CD14-positive monocyte (primary cell): ENCODE measurements at regions not wholly inside any gene's neighbourhood (a gene's known extent, or its start where the extent isn't known, plus 50 kb on each side); places are given as distances from the start of the nearest gene placed in this dataset.

ENCODE experiments used
- DNase-seq, 3 donors: peaks; one replicate each; pipeline ENCODE4 v3.0.0-alpha.2; 2011 to 2022
- H2AFZ ChIP-seq: 2 replicates; pipeline ENCODE4 v1.6.0; 2012; ENCODE audit warnings: mild to moderate bottlenecking, low read depth, low read length, inconsistent platforms; ENCODE audit not compliant: insufficient read depth, poor library complexity, severe bottlenecking
- H3K27ac ChIP-seq, 2 donors: 1 replicate in 1 of 2; 2 replicates in 1 of 2; pipeline ENCODE4 v1.5.1; 2012 to 2013; ENCODE audit warnings: low read length in 2 of 2, control low read depth in 1 of 2, inconsistent platforms in 1 of 2, low read depth in 1 of 2, mild to moderate bottlenecking in 1 of 2
- H3K27me3 ChIP-seq, 2 donors: one replicate each; pipeline versions ENCODE4 v1.6.0 to v1.6.1; 2011 to 2013; ENCODE audit warnings: low read length in 2 of 2; ENCODE audit not compliant: control insufficient read depth in 2 of 2, insufficient read depth in 2 of 2
- H3K36me3 ChIP-seq, 2 donors: replicated peaks in 1 of 2; 1 replicate in 1 of 2; 2 replicates in 1 of 2; pipeline versions ENCODE4 v1.5.1 to v1.6.1; 2012 to 2013; ENCODE audit warnings: low read length in 2 of 2, control low read depth in 1 of 2, inconsistent platforms in 1 of 2, mild to moderate bottlenecking in 1 of 2; ENCODE audit not compliant: insufficient read depth in 2 of 2, control insufficient read depth in 1 of 2
- H3K4me1 ChIP-seq, 2 donors: 1 replicate in 1 of 2; 2 replicates in 1 of 2; pipeline versions ENCODE4 v1.5.1 to v1.6.1; 2012 to 2013; ENCODE audit warnings: low read length in 2 of 2, control low read depth in 1 of 2, inconsistent platforms in 1 of 2, mild to moderate bottlenecking in 1 of 2, moderate library complexity in 1 of 2; ENCODE audit not compliant: insufficient read depth in 2 of 2, control insufficient read depth in 1 of 2
- H3K4me2 ChIP-seq: replicated peaks from 2 replicates; pipeline ENCODE3; 2012; ENCODE audit warnings: low read length, moderate library complexity, mild to moderate bottlenecking; ENCODE audit not compliant: poor library complexity, severe bottlenecking; ENCODE audit errors: extremely low read depth
- H3K4me3 ChIP-seq, 3 experiments: fragments of 200-600 bp in 1 of 3; sonication (generic) in 1 of 3; replicated peaks in 1 of 3; 1 replicate in 2 of 3; 2 replicates in 1 of 3; pipeline ENCODE4 v1.5.1; 2011 to 2013; ENCODE audit warnings: low read length in 3 of 3, mild to moderate bottlenecking in 3 of 3, control low read depth in 2 of 3, low read depth in 2 of 3, inconsistent platforms in 1 of 3, moderate library complexity in 1 of 3
- H3K79me2 ChIP-seq: 2 replicates; pipeline ENCODE4 v1.6.0; 2012; ENCODE audit warnings: mild to moderate bottlenecking, control low read depth, inconsistent platforms, low read length, moderate library complexity; ENCODE audit not compliant: insufficient read depth
- H3K9ac ChIP-seq: 2 replicates; pipeline ENCODE4 v1.6.0; 2017; ENCODE audit warnings: low read length, mild to moderate bottlenecking; ENCODE audit not compliant: insufficient read depth, poor library complexity, severe bottlenecking
- H3K9me3 ChIP-seq, 2 donors: replicated peaks in 1 of 2; 1 replicate in 1 of 2; 2 replicates in 1 of 2; pipeline versions ENCODE4 v1.5.1 to v1.6.1; 2012 to 2013; ENCODE audit warnings: low read length in 2 of 2, control low read depth in 1 of 2; ENCODE audit not compliant: control insufficient read depth in 1 of 2, insufficient read depth in 1 of 2
- H4K20me1 ChIP-seq: 2 replicates; pipeline ENCODE4 v1.6.0; 2012; ENCODE audit warnings: mild to moderate bottlenecking, low read length, control low read depth, moderate library complexity; ENCODE audit not compliant: insufficient read depth
- H3K27ac Mint-ChIP-seq, 7 donors: one replicate each; pipeline ENCODE4 v1.8.0; 2020; ENCODE audit warnings: mild to moderate bottlenecking in 7 of 7, mixed read lengths in 7 of 7, moderate library complexity in 6 of 7, inconsistent platforms in 2 of 7
- H3K27me3 Mint-ChIP-seq, 3 donors: one replicate each; pipeline ENCODE4 v1.8.0; 2021 to 2022; ENCODE audit warnings: low read depth in 3 of 3, mild to moderate bottlenecking in 3 of 3, mixed read lengths in 3 of 3, moderate library complexity in 3 of 3, inconsistent platforms in 1 of 3
- H3K36me3 Mint-ChIP-seq, 2 donors: one replicate each; pipeline ENCODE4 v1.8.0; 2020; ENCODE audit warnings: mixed read lengths in 2 of 2, inconsistent platforms in 1 of 2, mild to moderate bottlenecking in 1 of 2
- H3K4me1 Mint-ChIP-seq: one replicate; pipeline ENCODE4 v1.8.0; 2020; ENCODE audit warnings: mild to moderate bottlenecking, mixed read lengths
- H3K4me3 Mint-ChIP-seq, 2 donors: one replicate each; pipeline ENCODE4 v1.8.0; 2020; ENCODE audit warnings: mild to moderate bottlenecking in 2 of 2, mixed read lengths in 2 of 2, moderate library complexity in 1 of 2
- H3K9me3 Mint-ChIP-seq, 7 donors: one replicate each; pipeline ENCODE4 v1.8.0; 2020 to 2022; ENCODE audit warnings: mixed read lengths in 7 of 7, mild to moderate bottlenecking in 6 of 7, moderate library complexity in 6 of 7, inconsistent platforms in 2 of 7
- WGBS: methylation state at CpG from one replicate; pipeline ENCODE4 v1.1.5; 2013; ENCODE audit warnings: missing lambda C conversion rate; ENCODE audit not compliant: insufficient coverage; 5-methylcytosine and 5-hydroxymethylcytosine counted together
- intact Hi-C, 2 donors: fragments of 100-400 bp; cut with micrococcal nuclease; formaldehyde crosslinking; loops; one replicate each; pipeline versions ENCODE4 v1.15.0 to v1.15.1; 2023
- TF ChIP-seq, protein P1 (sequence below): fragments of 200-600 bp; IDR thresholded peaks from one replicate; pipeline ENCODE4 v1.8.0; 2022; ENCODE audit warnings: antibody characterized with exemption, mild to moderate bottlenecking

DNA sequence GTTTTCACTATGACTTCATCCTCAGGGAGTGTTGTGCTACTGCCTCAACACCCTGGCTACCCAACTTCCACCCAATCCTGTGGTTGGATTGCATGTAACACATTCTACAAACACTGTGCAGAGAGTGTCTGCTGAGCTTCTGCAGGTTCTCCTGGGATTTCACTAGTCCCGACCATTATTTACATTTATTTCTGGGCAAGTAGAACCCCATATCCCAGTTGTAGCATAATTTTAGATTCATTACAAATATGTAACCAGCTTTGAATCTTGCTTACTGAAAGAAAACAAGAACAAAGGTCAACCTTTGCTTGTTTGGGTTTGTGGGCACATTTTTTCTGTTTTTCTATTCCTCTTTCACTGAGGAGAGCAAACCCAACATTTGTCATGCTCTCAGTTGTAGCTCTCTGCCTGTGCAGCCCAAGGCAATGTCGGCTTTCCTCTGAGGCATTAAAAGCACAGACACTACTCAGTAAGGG lies 2036.1 kb upstream of the LRRTM1 start:
- no peak for DNase-seq
- Mint-ChIP-seq H3K9me3 (peaks cover 0 to 2% (median 0%) of the 10 kb centered on the region in 7 donors), H3K27me3 (peaks cover 0 to 2% (median 0%) of the 10 kb centered on the region in 3 donors), H3K27ac (no peak overlapping the region), H3K4me1 (no peaks in the 10 kb centered on the region), H3K36me3 (no peaks in the 10 kb centered on the region), H3K4me3 (no peak overlapping the region)
- no peak overlapping the region for H2AFZ ChIP-seq
- no peaks in the 10 kb centered on the region for H3K79me2 ChIP-seq
- intact Hi-C loops, result no loop called here
- no peak overlapping the region for H3K27ac ChIP-seq
- H3K9ac ChIP-seq, result no peak overlapping the region
- H4K20me1 ChIP-seq, result no peaks in the 10 kb centered on the region
- no peaks in the 10 kb centered on the region for H3K4me1 ChIP-seq
- TF ChIP-seq, protein P1, sequence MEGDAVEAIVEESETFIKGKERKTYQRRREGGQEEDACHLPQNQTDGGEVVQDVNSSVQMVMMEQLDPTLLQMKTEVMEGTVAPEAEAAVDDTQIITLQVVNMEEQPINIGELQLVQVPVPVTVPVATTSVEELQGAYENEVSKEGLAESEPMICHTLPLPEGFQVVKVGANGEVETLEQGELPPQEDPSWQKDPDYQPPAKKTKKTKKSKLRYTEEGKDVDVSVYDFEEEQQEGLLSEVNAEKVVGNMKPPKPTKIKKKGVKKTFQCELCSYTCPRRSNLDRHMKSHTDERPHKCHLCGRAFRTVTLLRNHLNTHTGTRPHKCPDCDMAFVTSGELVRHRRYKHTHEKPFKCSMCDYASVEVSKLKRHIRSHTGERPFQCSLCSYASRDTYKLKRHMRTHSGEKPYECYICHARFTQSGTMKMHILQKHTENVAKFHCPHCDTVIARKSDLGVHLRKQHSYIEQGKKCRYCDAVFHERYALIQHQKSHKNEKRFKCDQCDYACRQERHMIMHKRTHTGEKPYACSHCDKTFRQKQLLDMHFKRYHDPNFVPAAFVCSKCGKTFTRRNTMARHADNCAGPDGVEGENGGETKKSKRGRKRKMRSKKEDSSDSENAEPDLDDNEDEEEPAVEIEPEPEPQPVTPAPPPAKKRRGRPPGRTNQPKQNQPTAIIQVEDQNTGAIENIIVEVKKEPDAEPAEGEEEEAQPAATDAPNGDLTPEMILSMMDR, result no peak
- no peaks in the 10 kb centered on the region for H3K36me3 ChIP-seq
- H3K9me3 ChIP-seq, result no peaks in the 10 kb centered on the region
- no peaks in the 10 kb centered on the region for H3K27me3 ChIP-seq
- H3K4me2 ChIP-seq, result no peak overlapping the region
- WGBS, result no CpG with 5 or more reads among the region's 2 CpGs
- no peak overlapping the region for H3K4me3 ChIP-seq

DNA sequence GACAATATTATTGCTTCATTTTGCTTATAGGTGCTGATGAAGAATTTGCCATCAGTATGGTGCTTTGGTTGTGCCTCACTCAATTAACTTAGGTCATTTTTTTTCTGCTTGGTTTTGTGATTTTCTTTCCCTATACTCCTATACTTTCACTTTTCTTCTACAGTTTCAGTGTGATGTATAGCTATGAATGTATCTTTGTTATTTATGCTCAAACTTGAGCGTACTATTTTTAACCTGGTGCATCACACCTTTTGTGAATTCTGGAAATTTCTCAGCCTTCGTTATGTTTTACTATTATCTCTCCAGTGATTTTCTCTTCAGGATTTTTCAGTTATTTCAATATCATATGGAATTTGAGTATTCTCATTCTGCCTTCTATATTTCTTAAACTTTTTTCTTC lies 2035.3 kb upstream of the LRRTM1 start:
- Mint-ChIP-seq H3K27ac (no peak overlapping the region), H3K4me1 (no peaks in the 10 kb centered on the region), H3K9me3 (peaks cover 0 to 2% (median 0%) of the 10 kb centered on the region in 7 donors), H3K27me3 (peaks cover 0 to 2% (median 0%) of the 10 kb centered on the region in 3 donors), H3K4me3 (no peak overlapping the region), H3K36me3 (no peaks in the 10 kb centered on the region)
- H4K20me1 ChIP-seq, result no peaks in the 10 kb centered on the region
- no peak overlapping the region for H2AFZ ChIP-seq
- no peak overlapping the region for H3K9ac ChIP-seq
- no peaks in the 10 kb centered on the region for H3K4me1 ChIP-seq
- H3K27ac ChIP-seq, result no peak overlapping the region
- H3K27me3 ChIP-seq, result no peaks in the 10 kb centered on the region
- intact Hi-C loops, result no loop called here
- H3K36me3 ChIP-seq, result no peaks in the 10 kb centered on the region
- TF ChIP-seq, protein P1, result no peak
- DNase-seq, result no peak
- peaks cover 0 to 1% of the 10 kb centered on the region in 2 donors for H3K9me3 ChIP-seq
- WGBS, result no CpG with 5 or more reads among the region's 2 CpGs
- H3K79me2 ChIP-seq, result no peaks in the 10 kb centered on the region
- no peak overlapping the region for H3K4me3 ChIP-seq
- H3K4me2 ChIP-seq, result no peak overlapping the region
